ENCODE measurements at regions not wholly inside any gene's neighbourhood (a gene's known extent, or its start where the extent isn't known, plus 50 kb on each side); places are given as distances from the start of the nearest gene placed in this dataset.
A peak's percentile ranks its signal among the peaks of the same experiment; 100 is the strongest.

- DNase-seq: no peak
Measured at GRCh38 chr18:68462148-68462547, 252.8 kb downstream of the TMX3 start.

- no peak for DNase-seq
Measured at GRCh38 chr18:68461481-68462018, 253.4 kb downstream of the TMX3 start.

DNA sequence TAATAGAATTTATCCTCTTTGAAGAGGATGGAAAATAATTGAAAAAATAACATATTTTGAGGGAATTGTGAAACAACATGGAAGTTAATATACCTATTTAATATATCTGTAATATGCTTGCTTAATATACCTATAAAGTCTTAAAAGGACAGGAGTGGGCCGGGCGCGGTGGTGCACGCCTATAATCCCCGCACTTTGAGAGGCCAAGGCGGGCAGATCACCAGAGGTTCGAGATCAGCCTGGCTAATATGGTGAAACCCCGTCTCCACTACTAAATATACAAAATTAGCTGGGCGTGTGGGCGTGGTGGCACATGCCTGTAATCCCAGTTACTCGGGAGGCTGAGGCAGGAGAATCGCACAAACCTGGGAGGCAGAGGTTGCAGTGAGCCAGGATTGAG, 254.9 kb downstream of the TMX3 start:
- DNase-seq: no peak

DNA sequence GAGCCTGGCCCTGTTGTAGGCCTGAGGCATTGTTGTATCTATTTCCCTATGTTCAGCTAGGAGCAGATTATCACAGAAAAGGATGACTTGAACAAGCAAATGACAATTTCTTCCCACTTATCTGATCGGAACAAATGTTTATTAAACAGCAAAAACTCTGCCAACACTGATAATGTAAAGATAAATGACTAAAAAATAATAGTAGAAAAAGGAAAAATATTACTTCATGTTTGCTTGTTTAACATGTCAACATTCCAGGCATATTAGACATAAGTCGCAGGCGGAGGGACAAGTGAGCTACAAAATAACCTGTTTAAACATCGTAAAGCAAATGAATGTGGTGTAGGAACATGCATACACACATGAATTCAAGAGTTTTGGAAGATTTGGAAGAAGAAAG, 257.9 kb downstream of the TMX3 start:
- DNase-seq: no peak

GRCh38 chr18:68455229-68455603, 259.7 kb downstream of the TMX3 start:
- no peak for DNase-seq

DNA sequence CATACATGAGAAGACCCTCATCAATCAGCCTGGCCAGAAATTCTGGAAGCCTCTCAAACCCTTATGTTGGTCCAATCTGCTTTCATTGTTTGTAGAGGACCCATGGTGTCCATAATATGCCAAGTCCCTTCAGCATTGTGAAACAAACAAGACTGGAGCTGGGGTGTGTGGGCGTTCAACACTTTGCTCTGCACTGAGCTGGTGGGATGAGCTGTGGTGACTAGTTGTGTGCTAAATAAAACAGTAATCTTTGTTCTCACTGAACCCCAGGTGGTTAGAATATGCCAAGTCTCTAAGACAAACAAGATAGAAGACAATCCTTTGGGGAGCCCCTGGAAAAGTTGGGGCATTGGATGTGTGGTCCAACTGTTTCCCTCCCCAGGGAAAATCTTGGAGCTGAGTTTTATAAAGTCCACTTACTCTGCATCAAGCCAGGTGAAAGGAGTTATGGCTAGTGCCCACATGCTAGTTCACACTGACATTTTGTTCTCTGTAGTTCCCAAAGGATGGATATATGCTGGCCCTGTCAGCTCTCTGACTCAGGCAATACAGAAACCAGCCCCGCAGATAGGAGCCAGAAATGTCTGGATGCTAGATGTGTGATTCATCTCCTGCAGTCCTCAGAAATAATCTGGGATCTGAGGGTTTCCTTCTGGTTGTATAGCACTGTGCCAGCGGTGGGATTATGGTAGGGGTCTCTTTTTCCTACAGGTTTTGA, 260.2 kb downstream of the TMX3 start:
- no peak for DNase-seq

DNA sequence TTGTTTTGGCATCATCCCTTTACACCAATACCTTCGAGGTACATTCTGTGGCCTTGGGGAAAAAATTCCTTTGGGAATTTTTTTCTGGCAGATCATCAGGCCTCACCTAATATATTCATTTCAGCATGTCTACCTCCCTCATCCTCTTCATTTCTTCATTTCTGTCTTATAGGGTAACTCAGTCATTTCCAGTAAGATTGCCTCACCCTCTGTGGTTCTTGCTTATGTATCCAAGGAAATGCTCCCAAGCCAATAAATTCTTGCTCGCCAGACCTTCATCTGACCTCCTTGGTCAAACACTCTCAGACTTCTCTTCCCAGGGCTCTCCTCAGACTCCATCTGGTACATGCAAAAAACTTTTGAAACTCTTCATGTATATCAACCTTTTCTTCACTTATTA, 265.6 kb downstream of the TMX3 start:
- no peak for DNase-seq

DNA sequence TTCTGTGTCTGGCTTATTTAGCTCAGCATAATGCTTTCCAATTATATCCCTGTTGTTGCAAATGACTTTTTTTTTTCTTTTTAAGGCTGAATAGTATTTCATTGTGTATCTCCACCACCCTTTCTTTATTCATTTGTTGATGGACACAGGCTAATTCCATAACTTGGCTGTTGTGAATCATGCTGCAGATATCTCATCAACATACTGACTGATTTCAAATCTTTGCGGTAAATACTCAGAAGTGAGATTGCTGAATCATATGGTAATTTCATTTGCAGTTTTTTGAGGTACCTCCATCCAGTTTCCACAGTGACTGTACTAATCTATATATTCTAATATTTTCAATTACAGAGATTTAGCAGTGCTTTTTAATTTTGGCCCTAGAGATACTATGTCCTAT, 266.2 kb downstream of the TMX3 start:
- no peak for DNase-seq

GRCh38 chr18:68447286-68447685, 267.6 kb downstream of the TMX3 start:
- no peak for DNase-seq

DNA sequence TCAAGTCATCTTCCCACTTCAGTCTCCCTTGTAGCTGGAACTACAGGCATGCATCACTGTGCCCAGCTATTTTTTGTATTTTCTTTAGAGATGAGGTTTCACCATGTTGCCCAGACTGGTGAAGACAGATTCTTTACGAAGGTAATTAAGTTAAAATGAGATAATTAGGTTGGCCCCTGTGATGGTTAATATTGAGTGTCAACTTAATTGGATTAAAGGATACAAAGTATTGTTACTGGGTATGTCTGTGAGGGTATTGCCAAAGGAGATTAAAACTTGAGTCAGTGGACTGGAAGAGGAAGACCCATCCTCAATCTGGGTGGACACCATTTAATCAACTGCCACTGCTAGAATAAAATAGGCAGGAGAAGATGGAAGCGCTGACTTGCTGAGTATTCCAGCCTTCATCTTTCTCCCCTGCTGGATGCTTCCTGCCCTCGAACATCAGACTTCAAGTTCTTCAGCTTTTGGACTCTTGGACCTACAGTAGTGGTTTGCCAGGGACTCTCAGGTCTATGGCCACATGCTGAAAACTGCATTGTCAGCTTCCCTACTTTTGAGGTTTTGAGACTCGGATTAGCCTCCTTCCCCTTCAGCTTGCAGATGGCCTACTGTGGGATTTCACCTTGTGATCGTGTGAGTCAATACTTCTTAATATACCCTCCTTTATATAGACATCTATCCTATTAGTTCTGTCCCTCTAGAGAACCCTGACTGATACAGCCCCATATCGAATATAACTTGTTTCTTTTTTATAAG, 269.1 kb downstream of the TMX3 start:
- no peak for DNase-seq

GRCh38 chr18:68445136-68445535, 269.8 kb downstream of the TMX3 start:
- no peak for DNase-seq

- no peak for DNase-seq
Measured at GRCh38 chr18:68441241-68441640, 273.7 kb downstream of the TMX3 start.

- no peak for DNase-seq
Measured at GRCh38 chr18:68440433-68440832, 274.5 kb downstream of the TMX3 start.

DNA sequence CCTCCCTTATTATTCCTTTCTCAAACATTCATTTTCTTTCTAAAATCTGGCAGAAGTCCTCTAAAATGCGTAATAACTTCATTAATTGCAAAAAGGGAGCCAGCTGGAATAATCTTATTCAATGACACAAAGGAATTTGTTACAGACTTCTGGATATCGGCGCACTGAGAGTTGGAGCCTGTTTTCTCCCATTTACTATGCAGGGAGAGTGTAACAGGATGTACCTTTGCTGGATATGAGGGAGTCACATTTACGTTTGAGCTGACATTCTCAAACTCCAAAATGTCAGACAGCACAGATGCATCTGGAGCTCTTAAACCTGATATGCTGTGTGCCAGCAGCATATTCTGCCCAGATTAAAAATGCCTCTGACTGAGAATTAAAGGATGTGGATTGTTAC, 275.3 kb downstream of the TMX3 start:
- DNase-seq: no peak

- DNase-seq: no peak
Measured at GRCh38 chr18:68438983-68439382, 275.9 kb downstream of the TMX3 start.

DNA sequence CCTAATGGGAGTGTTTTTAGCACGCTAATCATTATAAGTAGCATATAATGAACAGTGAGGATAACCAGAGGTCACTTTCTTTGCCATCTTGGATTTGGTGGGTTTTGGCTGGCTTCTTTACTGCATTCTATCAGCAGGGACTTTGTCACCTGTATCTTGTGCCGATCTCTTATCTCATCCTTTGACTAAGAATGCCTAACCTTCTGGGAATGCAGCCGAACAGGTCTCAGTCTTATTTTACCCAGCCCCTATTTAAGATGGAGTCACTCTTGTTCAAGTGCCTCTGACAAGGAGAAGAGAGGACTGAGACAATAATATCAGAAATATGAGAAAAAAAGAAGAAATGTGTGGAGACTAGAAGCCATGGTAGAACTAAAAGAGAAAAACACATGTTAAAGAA, 276.4 kb downstream of the TMX3 start:
- no peak for DNase-seq

DNA sequence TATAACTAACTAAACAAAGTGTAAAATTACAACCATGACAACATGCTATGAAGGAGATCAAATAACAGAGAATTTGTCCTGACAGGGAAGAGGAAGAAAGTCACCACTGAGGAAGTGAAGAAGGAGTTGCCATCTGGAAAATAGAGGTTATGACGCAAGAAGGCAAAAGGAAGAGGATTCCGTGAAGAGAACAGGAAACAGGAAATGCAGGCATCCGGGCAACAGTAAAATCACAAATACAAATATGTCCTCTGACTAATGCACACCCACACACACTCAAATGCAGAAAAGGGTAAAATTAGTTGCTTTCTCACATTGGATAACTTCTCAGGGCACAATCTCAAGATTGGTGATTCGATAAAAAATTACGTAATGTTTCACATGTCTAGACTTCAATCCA, 278.4 kb downstream of the TMX3 start:
- DNase-seq: no peak

DNA sequence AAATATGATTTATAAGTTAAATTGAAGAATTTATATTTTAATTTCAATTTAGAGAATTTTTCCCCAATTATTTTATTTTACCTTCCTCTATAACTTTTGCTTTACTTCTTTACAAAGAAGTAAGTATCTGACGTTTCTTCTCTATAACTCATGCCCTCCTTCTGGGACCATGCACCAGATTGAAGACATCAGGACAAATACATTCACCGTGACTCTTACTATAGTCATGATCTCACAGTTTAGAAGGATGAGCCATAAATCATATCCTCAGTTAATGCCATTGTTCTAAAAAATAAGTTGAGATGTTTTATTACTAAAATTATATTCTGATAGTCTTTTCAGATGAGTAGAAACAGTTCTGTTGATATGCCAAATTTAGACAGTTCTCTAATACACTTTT, 279.3 kb downstream of the TMX3 start:
- no peak for DNase-seq

GRCh38 chr18:68431922-68432198, 283.0 kb downstream of the TMX3 start:
- no peak for DNase-seq

DNA sequence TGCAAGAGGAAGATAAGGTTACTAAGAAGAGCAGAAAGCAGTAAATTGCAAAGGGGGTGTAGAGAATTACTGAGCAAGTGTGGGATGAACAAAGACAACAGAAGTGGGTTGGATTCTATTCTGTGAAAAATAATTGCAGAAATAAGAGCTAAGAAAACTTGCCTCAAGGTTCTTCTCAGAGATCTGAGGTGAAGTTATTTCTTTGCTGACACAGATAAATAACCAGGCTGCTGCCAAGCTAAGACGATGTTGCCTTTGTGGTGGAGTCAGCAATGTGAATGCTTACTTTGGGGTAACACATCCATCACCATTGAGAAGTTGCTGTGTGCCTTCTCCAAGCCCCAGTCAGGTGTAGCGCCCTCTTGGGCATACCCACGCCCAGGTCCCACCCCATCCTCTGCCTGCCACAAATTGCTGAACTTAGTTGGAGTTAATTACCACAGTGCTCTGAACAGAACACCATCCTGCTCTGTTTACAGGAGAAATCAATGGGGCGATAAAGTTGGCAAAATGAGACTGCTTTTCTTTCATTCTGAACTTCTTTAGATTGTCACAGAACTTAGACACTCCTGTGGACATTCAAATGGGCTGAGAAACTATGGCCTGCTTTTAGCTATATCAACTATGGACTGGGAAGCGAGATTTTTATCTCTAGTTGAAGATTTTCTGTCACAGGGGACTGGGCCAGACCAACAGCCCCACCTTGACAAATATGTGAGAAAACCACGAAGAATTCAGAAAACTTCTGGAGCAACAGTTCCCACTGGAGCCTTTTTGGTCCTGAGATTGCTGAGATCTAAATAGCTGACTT, 283.6 kb downstream of the TMX3 start:
- DNase-seq: no peak

GRCh38 chr18:68429841-68430240, 285.1 kb downstream of the TMX3 start:
- DNase-seq: no peak

DNA sequence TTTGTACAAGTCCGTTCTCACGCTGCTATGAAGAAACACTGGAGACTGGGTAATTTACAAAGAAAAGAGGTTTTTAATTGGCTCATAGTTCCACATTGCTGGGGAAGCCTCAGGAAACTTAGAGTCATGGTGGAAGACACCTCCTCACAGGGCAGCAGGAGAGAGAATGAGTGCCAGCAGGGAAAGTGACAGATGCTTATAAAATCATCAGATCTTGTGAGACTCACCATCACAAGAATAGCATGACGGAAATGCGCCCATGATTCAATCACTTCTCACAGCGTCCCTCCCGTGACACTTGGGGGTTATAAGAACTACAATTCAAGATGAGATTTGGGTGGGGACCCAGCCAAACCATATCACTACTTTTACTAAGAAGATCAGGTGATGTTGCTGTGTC, 285.8 kb downstream of the TMX3 start:
- no peak for DNase-seq

GRCh38 chr18:68428661-68429060, 286.2 kb downstream of the TMX3 start:
- DNase-seq: no peak

DNA sequence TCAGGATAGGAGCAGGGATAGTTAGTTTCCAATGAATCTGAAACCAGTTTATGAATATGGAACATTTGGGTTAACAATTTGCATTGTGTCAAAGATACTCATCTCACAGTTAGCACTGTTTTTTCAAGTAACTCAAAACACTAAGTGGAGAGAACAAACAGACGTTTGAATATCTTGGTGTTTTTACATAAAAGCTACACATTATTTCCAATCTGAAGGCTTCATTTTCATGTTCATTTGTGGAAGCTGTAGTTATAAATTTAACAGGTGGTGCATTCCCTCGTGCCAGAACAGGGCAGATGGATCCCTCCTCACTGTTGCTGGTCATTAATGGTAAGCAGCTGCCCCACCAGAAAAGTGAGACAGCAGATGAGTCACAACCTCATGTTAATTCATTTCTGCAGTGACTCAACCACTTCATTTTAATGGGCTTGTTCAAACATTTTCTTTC, 286.9 kb downstream of the TMX3 start:
- DNase-seq: peak; percentile 94

Measured in NCI-H446 treated with DMSO at 0.1 percent for 48 hours (cell line).